Neural cell (in vitro differentiated cells): ENCODE measurements at regions not wholly inside any gene's neighbourhood (a gene's known extent, or its start where the extent isn't known, plus 50 kb on each side); places are given as distances from the start of the nearest gene placed in this dataset.

Experiments used
- H2AFZ ChIP-seq: fragments of 200-600, 300-800 bp; sonication (generic), shearing (Covaris generic); 2 replicates; pipeline ENCODE4 v1.6.0; 2014; ENCODE audit warnings: low read depth, mild to moderate bottlenecking, antibody characterized with exemption, low read length, moderate library complexity
- H3F3A ChIP-seq: fragments of 200-600 bp; shearing (Covaris generic); 2 replicates; pipeline ENCODE4 v1.6.1; 2016; ENCODE audit warnings: mild to moderate bottlenecking, moderate library complexity, mixed read lengths, antibody characterized with exemption, low read length; ENCODE audit not compliant: insufficient read depth, poor library complexity, severe bottlenecking
- H3K27ac ChIP-seq: fragments of 200-600, 300-800 bp; sonication (generic), shearing (Covaris generic); 2 replicates; pipeline ENCODE4 v1.5.1; 2014; ENCODE audit warnings: mild to moderate bottlenecking, low read length, moderate library complexity
- H3K27me3 ChIP-seq: fragments of 300-800, 200-600 bp; sonication (generic), shearing (Covaris generic); 2 replicates; pipeline ENCODE4 v1.6.0; 2014; ENCODE audit warnings: mild to moderate bottlenecking, low read depth, low read length, moderate library complexity; ENCODE audit not compliant: insufficient read depth
- H3K36me3 ChIP-seq: fragments of 300-800, 200-600 bp; sonication (generic), shearing (Covaris generic); 2 replicates; pipeline ENCODE4 v1.5.1; 2014; ENCODE audit warnings: mild to moderate bottlenecking, antibody characterized with exemption, low read length, moderate library complexity; ENCODE audit not compliant: insufficient read depth
- H3K4me2 ChIP-seq: fragments of 300-800, 200-600 bp; sonication (generic), shearing (Covaris generic); 2 replicates; pipeline ENCODE4 v1.6.0; 2014; ENCODE audit warnings: mild to moderate bottlenecking, low read length
- H3K4me3 ChIP-seq: fragments of 300-800, 200-600 bp; sonication (generic), shearing (Covaris generic); 2 replicates; pipeline ENCODE4 v1.5.1; 2014; ENCODE audit warnings: mild to moderate bottlenecking, low read length, moderate library complexity
- H3K79me2 ChIP-seq: fragments of 200-600 bp; shearing (Covaris generic); replicated peaks from 2 replicates; pipeline ENCODE4 v1.6.0; 2014; ENCODE audit warnings: mild to moderate bottlenecking, low read length, moderate library complexity; ENCODE audit not compliant: insufficient read depth
- H3K9ac ChIP-seq: fragments of 300-800, 200-600 bp; sonication (generic), shearing (Covaris generic); 2 replicates; pipeline ENCODE4 v1.6.1; 2016; ENCODE audit warnings: mild to moderate bottlenecking, low read length, mixed read lengths
- H3K9me2 ChIP-seq: fragments of 200-600 bp; shearing (Covaris generic); 2 replicates; pipeline ENCODE4 v1.6.1; 2016; ENCODE audit warnings: mild to moderate bottlenecking, low read length, mixed read lengths; ENCODE audit not compliant: insufficient read depth
- H3K9me3 ChIP-seq: fragments of 200-600, 300-800 bp; sonication (generic), shearing (Covaris generic); 2 replicates; pipeline ENCODE4 v1.6.1; 2016; ENCODE audit warnings: mild to moderate bottlenecking, mixed run types, low read length, moderate library complexity, mixed read lengths
- H4K20me1 ChIP-seq: fragments of 200-600 bp; shearing (Covaris generic); 2 replicates; pipeline ENCODE4 v1.6.1; 2016; ENCODE audit warnings: mild to moderate bottlenecking, mixed run types; ENCODE audit not compliant: insufficient read depth
- CTCF ChIP-seq: fragments of 450-650 bp; IDR thresholded peaks from 2 replicates; pipeline ENCODE4 v1.5.1; 2014; ENCODE audit warnings: antibody characterized with exemption, mild to moderate bottlenecking, moderate library complexity; ENCODE audit not compliant: poor library complexity, severe bottlenecking
- EP300 ChIP-seq: fragments of 450-650 bp; conservative IDR thresholded peaks from 2 replicates; pipeline ENCODE4 v1.6.1; 2014; ENCODE audit warnings: antibody characterized with exemption, mild to moderate bottlenecking, moderate library complexity; ENCODE audit not compliant: poor library complexity, severe bottlenecking
- EZH2 ChIP-seq: fragments of 200-600, 300-800 bp; shearing (Covaris generic), sonication (generic); IDR thresholded peaks from 2 replicates; pipeline ENCODE4 v1.6.1; 2014; ENCODE audit warnings: antibody characterized with exemption, low read length, borderline replicate concordance, mild to moderate bottlenecking; ENCODE audit not compliant: insufficient read depth, poor library complexity, severe bottlenecking
- MXI1 ChIP-seq: fragments of 450-650 bp; conservative IDR thresholded peaks from 2 replicates; pipeline ENCODE4 v1.6.1; 2014; ENCODE audit warnings: antibody characterized with exemption, mild to moderate bottlenecking; ENCODE audit not compliant: poor library complexity, severe bottlenecking
- POLR2AphosphoS5 ChIP-seq: IDR thresholded peaks from 2 replicates; pipeline ENCODE4 v1.6.1; 2012
- RAD21 ChIP-seq: fragments of 450-650 bp; conservative IDR thresholded peaks from 2 replicates; pipeline ENCODE4 v1.6.1; 2014; ENCODE audit warnings: antibody characterized with exemption, mild to moderate bottlenecking, moderate library complexity
- REST ChIP-seq: IDR thresholded peaks from 2 replicates; pipeline ENCODE4 v1.6.1; 2012; ENCODE audit warnings: borderline replicate concordance
- SMC3 ChIP-seq: fragments of 450-650 bp; conservative IDR thresholded peaks from 2 replicates; pipeline ENCODE4 v1.6.1; 2014; ENCODE audit warnings: antibody characterized with exemption, mild to moderate bottlenecking, moderate library complexity; ENCODE audit not compliant: poor library complexity
- TAF1 ChIP-seq: IDR thresholded peaks from 2 replicates; pipeline ENCODE4 v1.6.1; 2012; ENCODE audit warnings: low read depth

- H3K9me3 ChIP-seq = no peaks in the 10 kb centered on the region
- H3K36me3 ChIP-seq = no peaks in the 10 kb centered on the region
- H3K4me3 ChIP-seq = no peak overlapping the region
- no peaks in the 10 kb centered on the region for H4K20me1 ChIP-seq
- no peak overlapping the region for H3K9ac ChIP-seq
- H3F3A ChIP-seq = no peaks in the 10 kb centered on the region
- no peaks in the 10 kb centered on the region for H3K9me2 ChIP-seq
- H3K79me2 ChIP-seq = peaks cover 13% of the 10 kb centered on the region
- no peak overlapping the region for H3K4me2 ChIP-seq
- H3K27me3 ChIP-seq = no peaks in the 10 kb centered on the region
- no peak overlapping the region for H2AFZ ChIP-seq
- no peak overlapping the region for H3K27ac ChIP-seq
- TF ChIP-seq RAD21 = no peak
- TF ChIP-seq EP300 = no peak
- TF ChIP-seq SMC3 = no peak
- TF ChIP-seq MXI1 = no peak
- TF ChIP-seq POLR2AphosphoS5 = no peak
- no peak for TF ChIP-seq REST
- TF ChIP-seq EZH2 = no peak
- TF ChIP-seq TAF1 = no peak
- no peak for TF ChIP-seq CTCF
Observed at GRCh38 chr14:62123961-62124360, 361.7 kb downstream of the SNAPC1 start.

GRCh38 chr14:62125793-62126192 lies 363.6 kb downstream of the SNAPC1 start:
- Histone ChIP-seq H3F3A (no peaks in the 10 kb centered on the region), H3K36me3 (no peaks in the 10 kb centered on the region), H3K27me3 (no peaks in the 10 kb centered on the region), H3K9ac (no peak overlapping the region), H3K4me2 (no peak overlapping the region), H3K9me3 (no peaks in the 10 kb centered on the region), H3K27ac (no peak overlapping the region), H3K9me2 (no peaks in the 10 kb centered on the region), H4K20me1 (no peaks in the 10 kb centered on the region), H2AFZ (no peak overlapping the region), H3K79me2 (no peaks in the 10 kb centered on the region), H3K4me3 (no peak overlapping the region)
- TF ChIP-seq EZH2 (no peak), RAD21 (peak; percentile 20), MXI1 (no peak), EP300 (no peak), POLR2AphosphoS5 (no peak), SMC3 (peak; percentile 14)
